ENCODE measurements at regions not wholly inside any gene's neighbourhood (a gene's known extent, or its start where the extent isn't known, plus 50 kb on each side); places are given as distances from the start of the nearest gene placed in this dataset.

DNA sequence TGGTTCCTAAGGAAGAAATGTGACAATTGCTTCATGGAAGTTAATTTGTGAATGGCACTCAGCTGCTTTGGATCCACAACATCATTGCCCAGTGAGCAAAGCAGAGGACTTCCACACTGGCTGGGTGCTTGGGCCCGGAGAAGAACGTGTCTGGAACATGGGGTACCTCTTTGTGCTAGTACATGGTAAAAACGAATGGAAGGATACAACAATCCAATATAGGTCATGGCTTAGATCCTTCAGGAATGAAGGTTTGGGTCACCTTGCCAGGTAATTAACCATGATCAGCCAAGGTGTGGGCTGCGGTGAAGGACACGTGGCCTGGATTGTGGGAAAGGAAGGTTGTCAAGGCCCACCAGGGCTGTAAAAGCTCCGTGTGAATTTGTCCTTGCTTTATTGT is 245.9 kb upstream of the HS6ST1 start:
- Histone ChIP-seq H3K9me3 (replicated peaks; ENCODE audit: control insufficient read depth, insufficient read depth, low read length) (no peaks in the 10 kb centered on the region), H3K27me3 (ENCODE audit: control insufficient read depth in 2 of 2, insufficient read depth in 2 of 2, low read length in 2 of 2) (no peaks in the 10 kb centered on the region), H3K27ac (ENCODE audit: insufficient read depth, low read depth, low read length) (no peak overlapping the region), H3K9ac (replicated peaks; ENCODE audit: extremely low read depth, insufficient read depth, low read length) (no peak overlapping the region), H3K4me2 (ENCODE audit: insufficient read depth, low read length) (no peak overlapping the region), H2AFZ (ENCODE audit: low read depth, low read length) (no peak overlapping the region), H3K9me1 (replicated peaks; ENCODE audit: control insufficient read depth, extremely low read depth, insufficient read depth, low read length) (no peaks in the 10 kb centered on the region), H3K4me3 (replicated peaks in 1 of 3; ENCODE audit: insufficient read depth in 1 of 3, low read depth in 1 of 3, low read length in 3 of 3) (no peak overlapping the region), H3K79me2 (ENCODE audit: control insufficient read depth, insufficient read depth, low read length) (no peaks in the 10 kb centered on the region), H3K4me1 (ENCODE audit: control insufficient read depth, extremely low read depth, insufficient read depth, low read length) (no peaks in the 10 kb centered on the region), H4K20me1 (replicated peaks; ENCODE audit: control insufficient read depth, extremely low read depth, insufficient read depth, low read length) (no peaks in the 10 kb centered on the region), H3K36me3 (ENCODE audit: control insufficient read depth in 2 of 2, extremely low read depth in 1 of 2, insufficient read depth in 2 of 2, low read length in 2 of 2) (no peaks in the 10 kb centered on the region)
- no TSS peak for BruUV-seq (replicated peaks)
- FAIRE-seq (no peak), DNase-seq (ENCODE audit: low read depth, low spot score) (no peak)
- CTCF ChIA-PET: no interaction called here
- TF ChIP-seq POLR2A (IDR thresholded peaks at IDR 0.05; ENCODE audit: low read depth, low read length) (no peak), GATA2 (IDR thresholded peaks at IDR 0.05; ENCODE audit: insufficient read depth, insufficient read length, low read depth, low read length) (no peak), POLR2AphosphoS5 (IDR thresholded peaks at IDR 0.05; ENCODE audit: insufficient read depth, low read depth, low read length) (no peak), MYC (IDR thresholded peaks at IDR 0.05; ENCODE audit: low read depth, low read length) (no peak), EZH2 (IDR thresholded peaks at IDR 0.05; ENCODE audit: borderline replicate concordance, low read depth, low read length, severe bottlenecking) (no peak), FOS (IDR thresholded peaks at IDR 0.05; ENCODE audit: borderline replicate concordance, insufficient read depth, low read length) (no peak), JUN (IDR thresholded peaks at IDR 0.05; ENCODE audit: borderline replicate concordance, insufficient read depth, insufficient read length, low read depth) (no peak)
- TF ChIP-seq, protein P1, sequence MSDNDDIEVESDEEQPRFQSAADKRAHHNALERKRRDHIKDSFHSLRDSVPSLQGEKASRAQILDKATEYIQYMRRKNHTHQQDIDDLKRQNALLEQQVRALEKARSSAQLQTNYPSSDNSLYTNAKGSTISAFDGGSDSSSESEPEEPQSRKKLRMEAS (IDR thresholded peaks at IDR 0.05; ENCODE audit: insufficient read depth, insufficient read length): no peak
- TF ChIP-seq, protein P2, sequence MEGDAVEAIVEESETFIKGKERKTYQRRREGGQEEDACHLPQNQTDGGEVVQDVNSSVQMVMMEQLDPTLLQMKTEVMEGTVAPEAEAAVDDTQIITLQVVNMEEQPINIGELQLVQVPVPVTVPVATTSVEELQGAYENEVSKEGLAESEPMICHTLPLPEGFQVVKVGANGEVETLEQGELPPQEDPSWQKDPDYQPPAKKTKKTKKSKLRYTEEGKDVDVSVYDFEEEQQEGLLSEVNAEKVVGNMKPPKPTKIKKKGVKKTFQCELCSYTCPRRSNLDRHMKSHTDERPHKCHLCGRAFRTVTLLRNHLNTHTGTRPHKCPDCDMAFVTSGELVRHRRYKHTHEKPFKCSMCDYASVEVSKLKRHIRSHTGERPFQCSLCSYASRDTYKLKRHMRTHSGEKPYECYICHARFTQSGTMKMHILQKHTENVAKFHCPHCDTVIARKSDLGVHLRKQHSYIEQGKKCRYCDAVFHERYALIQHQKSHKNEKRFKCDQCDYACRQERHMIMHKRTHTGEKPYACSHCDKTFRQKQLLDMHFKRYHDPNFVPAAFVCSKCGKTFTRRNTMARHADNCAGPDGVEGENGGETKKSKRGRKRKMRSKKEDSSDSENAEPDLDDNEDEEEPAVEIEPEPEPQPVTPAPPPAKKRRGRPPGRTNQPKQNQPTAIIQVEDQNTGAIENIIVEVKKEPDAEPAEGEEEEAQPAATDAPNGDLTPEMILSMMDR (IDR thresholded peaks at IDR 0.05; ENCODE audit: extremely low read depth in 1 of 2, insufficient read depth in 1 of 2, low read depth in 1 of 2, low read length in 2 of 2): no peak
- intact Hi-C loops (cut with micrococcal nuclease) (no loop called here), dilution Hi-C loops (cut with MboI; ENCODE audit: extremely low pct_ligation_motif_present, low sequenced_read_pairs) (no loop called here)
- POLR2A ChIA-PET: no interaction called here
